Keratinocyte (primary cell): ENCODE measurements at regions not wholly inside any gene's neighbourhood (a gene's known extent, or its start where the extent isn't known, plus 50 kb on each side); places are given as distances from the start of the nearest gene placed in this dataset.

ENCODE experiments used
- EZH2 ChIP-seq: IDR thresholded peaks from one replicate; pipeline ENCODE4 v1.6.1; 2012; ENCODE audit warnings: inconsistent platforms, mild to moderate bottlenecking, low read length, moderate library complexity
- TF ChIP-seq, protein P1 (sequence below), 3 experiments: IDR thresholded peaks in 1 of 3; conservative IDR thresholded peaks in 1 of 3; optimal IDR thresholded peaks in 1 of 3; 2 replicates in 2 of 3; 3 replicates in 1 of 3; pipeline versions ENCODE3 to v1.5.1; 2011; ENCODE audit warnings: low read length in 3 of 3, mild to moderate bottlenecking in 3 of 3, moderate library complexity in 2 of 3, control low read depth in 1 of 3, inconsistent platforms in 1 of 3; ENCODE audit not compliant: insufficient read depth in 2 of 3; ENCODE audit errors: extremely low read depth in 1 of 3

DNA sequence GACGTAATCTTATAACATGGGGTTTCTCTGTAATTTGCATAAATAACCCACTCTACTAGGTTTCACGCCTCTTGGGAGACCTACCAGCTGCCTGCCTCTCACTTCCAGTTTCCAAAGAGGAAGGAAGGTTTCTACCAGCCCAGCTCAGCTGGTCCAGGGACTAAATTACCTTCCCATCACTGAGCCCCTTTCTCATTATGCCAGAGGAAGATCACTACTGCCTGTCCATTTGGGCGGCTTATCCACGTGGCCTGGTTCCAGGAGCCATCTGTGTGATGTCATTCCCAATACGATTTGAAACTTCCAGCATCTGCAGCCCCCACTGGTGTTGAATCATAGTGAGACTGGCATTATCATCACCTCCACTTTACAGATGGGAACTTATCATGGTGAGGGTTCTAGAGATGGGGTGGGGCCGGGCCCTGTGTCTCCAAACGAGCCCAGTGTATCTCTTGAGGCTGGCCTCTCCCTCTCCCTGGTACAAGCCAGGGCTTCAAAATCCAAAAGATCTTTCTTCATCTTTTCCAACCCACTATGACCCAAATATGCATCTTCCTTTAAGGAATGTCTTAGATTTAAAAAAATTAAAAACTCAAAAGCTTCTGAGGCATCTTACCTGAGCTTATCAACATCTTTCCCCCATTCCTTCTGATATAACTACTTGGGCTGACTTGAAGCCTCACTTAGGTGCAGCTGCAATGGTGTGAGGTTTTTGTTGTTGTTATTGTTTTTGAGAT, 140.8 kb downstream of the DDX1 start:
- TF ChIP-seq, protein P1, sequence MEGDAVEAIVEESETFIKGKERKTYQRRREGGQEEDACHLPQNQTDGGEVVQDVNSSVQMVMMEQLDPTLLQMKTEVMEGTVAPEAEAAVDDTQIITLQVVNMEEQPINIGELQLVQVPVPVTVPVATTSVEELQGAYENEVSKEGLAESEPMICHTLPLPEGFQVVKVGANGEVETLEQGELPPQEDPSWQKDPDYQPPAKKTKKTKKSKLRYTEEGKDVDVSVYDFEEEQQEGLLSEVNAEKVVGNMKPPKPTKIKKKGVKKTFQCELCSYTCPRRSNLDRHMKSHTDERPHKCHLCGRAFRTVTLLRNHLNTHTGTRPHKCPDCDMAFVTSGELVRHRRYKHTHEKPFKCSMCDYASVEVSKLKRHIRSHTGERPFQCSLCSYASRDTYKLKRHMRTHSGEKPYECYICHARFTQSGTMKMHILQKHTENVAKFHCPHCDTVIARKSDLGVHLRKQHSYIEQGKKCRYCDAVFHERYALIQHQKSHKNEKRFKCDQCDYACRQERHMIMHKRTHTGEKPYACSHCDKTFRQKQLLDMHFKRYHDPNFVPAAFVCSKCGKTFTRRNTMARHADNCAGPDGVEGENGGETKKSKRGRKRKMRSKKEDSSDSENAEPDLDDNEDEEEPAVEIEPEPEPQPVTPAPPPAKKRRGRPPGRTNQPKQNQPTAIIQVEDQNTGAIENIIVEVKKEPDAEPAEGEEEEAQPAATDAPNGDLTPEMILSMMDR (optimal IDR thresholded peaks at IDR 0.05 in 1 of 3, IDR thresholded peaks at IDR 0.05 in 1 of 3, conservative IDR thresholded peaks at IDR 0.05 in 1 of 3; ENCODE audit: extremely low read depth in 1 of 3, insufficient read depth in 2 of 3, low read length in 3 of 3), result no peak
- no peak for TF ChIP-seq EZH2
